ENCODE measurements at regions not wholly inside any gene's neighbourhood (a gene's known extent, or its start where the extent isn't known, plus 50 kb on each side); places are given as distances from the start of the nearest gene placed in this dataset.
"Not testable (repeated sequence)": the region's sequence is repeated elsewhere in the genome, so short reads cannot be mapped to it uniquely, and the experiment has no call there.

- DNase-seq = no peak
Observed at GRCh38 chr6:113697632-113698410, 159.3 kb upstream of the MARCKS start.

DNA sequence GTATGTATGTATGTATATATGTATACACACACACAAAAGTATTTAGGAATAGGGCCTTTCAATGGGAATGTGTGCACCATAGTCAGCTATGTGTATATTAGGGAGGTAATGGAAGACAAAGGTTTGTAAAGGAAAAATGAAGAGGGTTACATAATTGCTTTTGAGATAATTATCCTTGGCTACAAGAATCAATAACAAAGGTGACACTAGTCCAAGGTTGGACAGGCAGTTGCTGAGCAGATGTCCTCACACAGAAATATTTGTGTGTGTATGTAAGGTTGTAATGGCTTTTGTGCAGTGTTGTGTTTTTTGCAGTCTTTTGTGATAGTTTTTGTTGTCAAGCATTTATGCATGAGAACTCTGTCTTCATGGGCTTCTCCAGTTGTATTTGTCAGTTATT lies 157.9 kb upstream of the MARCKS start:
- no peak for DNase-seq

GRCh38 chr6:113701552-113702254 lies 155.4 kb upstream of the MARCKS start:
- DNase-seq = no peak

DNA sequence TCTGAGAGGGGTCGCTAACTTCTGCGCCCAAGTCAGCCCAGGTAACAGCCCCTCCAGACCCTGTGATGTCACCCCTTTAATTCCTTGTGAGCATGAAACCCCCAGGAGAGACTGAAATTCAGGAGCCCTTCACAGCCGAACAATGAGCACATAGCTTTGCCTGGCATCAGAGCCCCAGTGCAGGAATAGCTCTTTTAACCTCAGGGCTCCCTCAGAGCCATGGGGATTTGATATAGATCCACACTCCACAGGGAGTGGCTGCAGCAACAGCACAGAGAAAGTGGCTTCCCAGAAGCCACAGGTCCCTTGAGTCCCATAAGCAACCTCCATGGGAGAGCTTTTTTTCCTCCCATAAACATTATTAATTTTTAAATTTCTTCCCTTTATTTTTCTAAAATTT lies 150.0 kb upstream of the MARCKS start:
- DNase-seq = no peak

DNA sequence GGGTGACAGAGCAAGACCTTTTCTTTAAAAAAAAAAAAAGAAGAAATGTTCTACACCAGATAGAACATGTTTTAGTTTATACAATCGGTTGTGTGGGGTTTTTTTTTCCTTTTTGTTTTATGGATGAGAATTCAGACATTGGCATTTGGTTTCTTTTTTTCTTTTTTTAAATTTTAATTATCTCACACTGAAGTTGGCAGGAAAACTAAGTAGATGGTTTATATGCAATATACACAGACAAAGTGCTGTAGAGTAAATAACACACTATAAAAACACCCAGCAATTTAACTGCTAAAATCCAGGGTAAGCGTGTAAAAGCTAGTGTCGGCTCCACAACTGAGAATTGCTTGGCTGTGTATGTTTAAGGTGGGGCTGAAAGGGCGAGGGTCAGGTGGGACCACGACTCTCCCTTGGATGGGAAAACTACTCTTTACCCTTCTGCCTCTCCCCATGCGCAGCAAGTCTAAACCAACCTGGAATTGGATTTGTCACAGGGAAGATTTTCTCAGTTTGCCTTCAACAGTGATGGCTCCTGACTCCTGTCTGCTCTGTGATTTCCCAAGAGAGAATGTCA lies 147.1 kb upstream of the MARCKS start:
- DNase-seq = no peak

DNA sequence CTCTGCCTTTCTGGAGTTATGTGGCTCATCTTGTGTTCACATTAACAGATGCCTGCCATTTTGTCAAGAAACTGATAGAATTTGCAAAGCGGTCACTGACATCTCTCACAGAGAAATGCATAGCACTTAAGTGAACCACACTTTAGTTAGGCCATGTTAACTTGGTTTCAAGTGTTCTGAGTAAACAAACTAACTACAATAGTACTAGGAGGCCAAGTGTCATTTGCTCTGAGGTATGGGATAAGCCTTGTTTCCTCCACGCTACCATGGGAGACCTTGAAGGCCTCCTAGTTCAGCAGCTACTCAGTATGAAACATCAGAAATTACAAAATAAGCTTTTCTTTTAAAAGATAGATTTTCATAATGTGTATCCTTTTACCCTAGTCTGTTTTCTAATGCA lies 143.5 kb upstream of the MARCKS start:
- no peak for DNase-seq

DNA sequence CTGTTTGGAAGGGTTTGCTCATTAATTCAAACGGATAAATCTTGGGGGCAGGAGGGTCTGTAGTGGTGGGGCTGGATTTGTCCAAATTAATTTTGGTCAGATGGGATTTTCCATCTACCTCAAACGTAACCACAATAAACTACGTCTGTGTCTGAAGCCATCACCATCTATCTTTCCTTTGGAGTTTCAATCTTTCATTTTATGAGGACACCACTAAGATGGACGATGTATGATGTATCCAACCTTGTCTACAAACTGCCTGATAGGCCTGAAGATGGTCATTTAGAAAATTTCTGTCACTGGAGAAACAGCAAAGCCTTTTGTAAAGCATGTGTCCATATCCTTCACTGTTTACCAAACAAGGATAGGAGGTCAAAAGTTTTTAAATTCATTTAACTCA lies 138.6 kb upstream of the MARCKS start:
- no peak for DNase-seq

DNA sequence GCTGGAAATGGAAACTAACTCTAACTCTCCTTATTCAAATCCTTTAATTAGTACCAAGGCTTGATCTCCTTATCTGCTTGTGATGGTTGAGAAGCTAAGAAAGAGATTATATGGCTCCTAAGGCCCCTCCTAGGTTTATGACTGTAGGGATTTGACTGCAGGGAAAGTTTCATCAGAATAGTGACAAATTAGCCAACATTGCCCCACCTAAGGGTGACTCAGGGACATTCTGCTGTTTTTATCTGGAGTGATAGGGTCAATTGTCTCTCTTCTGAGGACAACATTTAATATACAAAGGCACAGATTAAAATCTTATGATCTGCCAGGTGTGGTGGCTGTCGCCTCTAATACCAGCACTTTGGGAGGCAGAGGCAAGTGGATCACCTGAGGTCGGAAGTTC lies 138.1 kb upstream of the MARCKS start:
- DNase-seq = no peak

DNA sequence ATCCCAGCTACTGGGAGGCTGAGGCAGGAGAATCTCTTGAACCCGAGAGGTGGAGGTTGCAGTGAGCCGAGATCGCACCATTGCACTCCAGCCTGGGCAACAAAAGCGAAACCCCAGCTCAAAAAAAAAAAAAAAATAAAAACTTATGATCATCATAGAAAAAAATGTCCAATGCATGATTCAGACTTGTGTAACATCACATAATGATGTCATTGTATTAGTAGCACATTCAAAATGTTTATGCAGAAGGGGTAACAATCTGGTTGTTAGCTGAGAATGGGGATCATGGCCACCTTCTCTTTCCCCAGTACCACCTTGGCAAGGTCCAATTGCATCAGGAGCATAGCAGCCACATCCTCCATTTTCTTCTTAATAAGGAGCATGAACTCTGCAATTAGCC lies 137.6 kb upstream of the MARCKS start:
- DNase-seq = no peak

GRCh38 chr6:113723182-113723581 lies 134.0 kb upstream of the MARCKS start:
- DNase-seq = no peak

- not testable (repeated sequence) for DNase-seq
Observed at GRCh38 chr6:113724927-113725326, 132.2 kb upstream of the MARCKS start.

DNA sequence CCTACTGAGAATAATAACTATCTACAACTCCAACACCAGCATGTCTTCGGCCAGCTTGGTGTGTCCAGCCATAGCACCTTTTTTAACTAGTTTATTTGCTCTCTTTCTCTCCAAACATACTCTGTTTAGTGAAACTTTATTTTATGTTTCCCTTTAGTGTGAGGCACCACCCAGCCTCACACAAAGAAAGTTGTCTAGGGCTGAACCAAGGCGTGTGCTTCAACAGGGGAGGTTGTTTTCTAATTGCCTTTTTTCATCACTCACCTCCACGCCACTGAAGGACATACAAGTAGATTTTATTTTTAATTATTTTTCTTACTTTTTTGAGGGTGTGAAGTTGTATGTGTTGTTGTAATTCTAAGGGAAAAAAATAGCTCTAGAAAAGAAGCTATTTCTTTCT lies 125.6 kb upstream of the MARCKS start:
- no peak for DNase-seq

DNA sequence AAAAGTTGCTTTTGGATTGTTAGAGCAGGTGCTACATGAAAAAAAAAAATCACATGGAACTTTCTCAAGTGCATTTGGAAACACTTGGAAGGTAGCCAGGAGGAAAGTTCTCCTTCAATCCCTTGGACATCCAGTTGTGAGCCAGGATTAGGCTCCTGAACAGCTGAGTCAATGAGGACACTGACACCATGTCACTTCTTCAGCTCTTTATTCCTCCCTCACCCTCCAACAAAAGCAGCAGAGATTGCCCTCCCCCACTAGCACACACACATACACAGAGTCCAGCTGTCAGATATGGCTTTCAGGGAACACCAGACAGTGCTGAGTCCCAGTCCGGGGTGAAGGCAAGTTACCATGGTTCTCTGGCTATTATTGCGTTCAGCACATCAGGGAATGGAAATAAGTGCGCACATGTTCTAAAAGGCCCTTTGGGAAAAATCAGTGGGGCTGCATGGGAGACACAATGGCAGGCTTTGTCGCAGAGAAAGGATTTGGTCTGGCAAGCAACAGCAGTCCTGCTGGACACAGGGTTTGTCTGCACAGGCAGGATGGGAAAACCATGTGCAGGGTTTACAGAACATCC lies 124.7 kb upstream of the MARCKS start:
- DNase-seq = no peak

GRCh38 chr6:113733381-113733780 lies 123.8 kb upstream of the MARCKS start:
- DNase-seq = no peak

- DNase-seq = no peak
Observed at GRCh38 chr6:113734982-113735381, 122.2 kb upstream of the MARCKS start.

- no peak for DNase-seq
Observed at GRCh38 chr6:113735491-113735890, 121.7 kb upstream of the MARCKS start.

DNA sequence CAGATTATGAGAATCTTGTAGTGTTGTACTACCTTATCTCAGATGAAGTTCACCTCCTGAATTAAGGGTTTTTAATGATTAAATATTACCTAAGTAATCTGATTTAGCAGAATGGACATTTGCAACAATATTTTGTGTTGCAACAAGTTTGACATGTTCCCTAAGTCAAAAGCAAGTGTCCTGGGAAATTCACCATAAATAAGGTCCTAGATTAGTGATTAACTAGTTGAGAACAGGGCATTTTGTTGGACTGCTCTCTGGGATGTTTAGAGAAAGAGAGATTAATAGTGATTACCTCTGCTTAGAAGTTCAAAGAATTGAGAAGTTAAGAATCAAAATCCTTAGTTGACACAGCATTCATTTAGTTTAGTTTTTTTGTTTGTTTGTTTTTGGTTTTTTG lies 120.2 kb upstream of the MARCKS start:
- no peak for DNase-seq

DNA sequence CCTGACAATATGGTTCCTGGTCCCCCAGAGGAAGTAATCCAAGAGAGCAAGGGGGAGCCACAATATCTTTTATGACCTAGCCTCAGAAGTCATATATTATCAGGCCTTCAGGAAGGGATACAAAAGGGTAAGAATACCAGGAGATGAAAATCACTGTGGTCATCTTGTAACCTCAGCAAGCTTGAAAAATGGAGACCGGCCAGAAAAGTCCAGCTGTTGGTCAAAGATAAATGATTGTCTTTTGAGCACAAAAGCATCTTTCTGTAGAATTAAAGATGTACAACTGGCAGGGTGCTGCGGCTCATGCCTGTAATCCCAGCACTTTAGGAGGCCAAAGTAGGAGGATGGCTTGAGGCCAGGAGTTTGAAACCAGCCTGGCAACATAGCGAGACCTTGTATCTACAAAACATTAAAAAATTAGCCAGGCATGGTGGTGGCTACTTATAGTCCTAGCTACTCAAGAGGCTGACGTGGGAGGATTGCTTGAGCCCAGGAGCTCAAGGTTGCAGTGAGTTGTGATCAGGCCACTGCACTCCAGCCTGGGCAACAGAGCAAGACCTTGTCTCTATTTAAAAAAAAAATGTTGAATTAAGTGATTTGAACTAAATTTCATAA lies 118.0 kb upstream of the MARCKS start:
- no peak for DNase-seq

DNA sequence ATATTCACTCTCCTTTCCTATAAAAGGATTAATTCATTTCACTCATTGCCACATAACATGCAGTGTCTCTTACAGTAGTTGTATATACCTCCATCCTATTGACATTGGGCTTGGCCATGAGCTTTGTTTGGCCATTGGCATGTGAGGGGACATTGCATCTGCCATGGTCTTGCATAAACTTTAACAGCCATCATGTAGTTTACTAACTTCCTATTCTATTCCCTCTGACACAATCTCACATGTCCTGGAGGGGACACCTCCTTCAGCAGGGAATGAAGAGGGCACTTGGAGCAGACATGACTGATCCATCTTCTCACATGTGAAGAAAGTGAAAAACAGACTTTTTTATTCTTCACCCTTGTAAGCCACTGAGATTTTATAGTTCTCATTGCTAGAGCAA lies 115.5 kb upstream of the MARCKS start:
- DNase-seq = no peak

DNA sequence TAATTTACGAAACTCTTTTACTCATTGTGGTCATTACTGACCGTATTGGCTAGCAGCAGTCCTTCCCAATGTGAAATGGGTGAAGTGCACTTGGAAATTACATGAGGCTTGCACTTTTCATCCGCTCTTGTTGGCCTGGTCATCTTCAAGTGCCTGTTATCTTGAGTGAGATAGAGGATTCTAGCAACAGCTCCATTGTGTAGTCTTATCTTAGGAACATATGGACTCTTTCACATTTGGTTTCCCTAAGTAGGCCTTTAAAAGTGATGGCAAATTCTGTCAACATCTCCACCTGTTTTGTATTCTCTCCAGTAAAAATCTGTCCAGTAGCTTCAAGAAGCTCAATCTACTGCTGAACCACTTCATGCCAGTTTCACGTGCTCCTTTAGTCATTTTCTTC lies 114.8 kb upstream of the MARCKS start:
- DNase-seq = no peak

GRCh38 chr6:113744861-113745260 lies 112.3 kb upstream of the MARCKS start:
- DNase-seq = no peak

- no peak for DNase-seq
Observed at GRCh38 chr6:113750151-113750855, 106.8 kb upstream of the MARCKS start.

DNA sequence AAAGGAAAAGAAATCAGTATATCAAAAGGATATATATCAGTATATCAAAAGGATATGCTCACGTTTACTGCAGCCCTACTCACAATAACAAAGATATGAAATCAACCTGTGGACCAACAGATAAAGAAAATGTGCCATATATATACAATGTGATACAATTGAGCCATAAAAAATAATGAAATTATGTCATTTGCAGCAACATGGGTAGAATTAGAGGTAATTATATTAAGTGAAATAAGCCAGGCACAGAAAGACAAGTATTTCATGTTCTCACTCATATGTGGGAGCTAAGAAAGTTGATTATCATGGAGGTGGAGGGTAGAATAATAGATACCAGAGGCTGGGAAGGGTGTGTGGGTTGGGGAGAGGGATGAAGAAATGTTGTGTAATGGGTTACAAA lies 102.9 kb upstream of the MARCKS start:
- DNase-seq = no peak

Measured in CD4-positive, alpha-beta T cell treated with Interleukin-10 for 1 hour (primary cell).